ENCODE measurements at regions not wholly inside any gene's neighbourhood (a gene's known extent, or its start where the extent isn't known, plus 50 kb on each side); places are given as distances from the start of the nearest gene placed in this dataset.

DNA sequence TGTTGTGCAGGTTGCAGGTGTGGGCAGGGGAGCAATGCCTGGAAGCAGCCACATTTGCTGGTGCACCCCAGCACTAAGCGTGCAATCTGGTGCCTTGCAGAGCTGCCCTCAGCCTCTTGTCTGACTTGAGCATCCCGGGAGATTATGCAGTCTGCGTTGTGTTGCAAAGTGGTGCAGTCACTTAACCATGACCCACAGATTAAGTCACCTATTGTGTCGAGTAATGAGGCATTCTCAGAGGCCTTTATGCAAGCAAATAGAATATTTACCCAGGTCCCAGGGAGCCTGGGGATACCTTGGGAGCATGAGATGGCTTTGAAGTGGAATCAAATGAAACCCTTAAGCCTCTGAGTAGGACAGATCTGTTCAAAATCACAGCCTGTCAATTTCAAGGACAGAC lies 529.0 kb downstream of the TYW1 start:
- TF ChIP-seq, protein P1, sequence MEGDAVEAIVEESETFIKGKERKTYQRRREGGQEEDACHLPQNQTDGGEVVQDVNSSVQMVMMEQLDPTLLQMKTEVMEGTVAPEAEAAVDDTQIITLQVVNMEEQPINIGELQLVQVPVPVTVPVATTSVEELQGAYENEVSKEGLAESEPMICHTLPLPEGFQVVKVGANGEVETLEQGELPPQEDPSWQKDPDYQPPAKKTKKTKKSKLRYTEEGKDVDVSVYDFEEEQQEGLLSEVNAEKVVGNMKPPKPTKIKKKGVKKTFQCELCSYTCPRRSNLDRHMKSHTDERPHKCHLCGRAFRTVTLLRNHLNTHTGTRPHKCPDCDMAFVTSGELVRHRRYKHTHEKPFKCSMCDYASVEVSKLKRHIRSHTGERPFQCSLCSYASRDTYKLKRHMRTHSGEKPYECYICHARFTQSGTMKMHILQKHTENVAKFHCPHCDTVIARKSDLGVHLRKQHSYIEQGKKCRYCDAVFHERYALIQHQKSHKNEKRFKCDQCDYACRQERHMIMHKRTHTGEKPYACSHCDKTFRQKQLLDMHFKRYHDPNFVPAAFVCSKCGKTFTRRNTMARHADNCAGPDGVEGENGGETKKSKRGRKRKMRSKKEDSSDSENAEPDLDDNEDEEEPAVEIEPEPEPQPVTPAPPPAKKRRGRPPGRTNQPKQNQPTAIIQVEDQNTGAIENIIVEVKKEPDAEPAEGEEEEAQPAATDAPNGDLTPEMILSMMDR (IDR thresholded peaks at IDR 0.05), result no peak
- Histone ChIP-seq H3K36me3 (no peaks in the 10 kb centered on the region), H3K9me3 (no peaks in the 10 kb centered on the region), H3K27ac (no peak overlapping the region), H3K4me1 (no peaks in the 10 kb centered on the region), H3K27me3 (no peaks in the 10 kb centered on the region), H3K4me3 (no peak overlapping the region)
- intact Hi-C loops (cut with DNase I), result no loop called here
- DNase-seq (ENCODE audit: low spot score in 2 of 2), result no peak

DNA sequence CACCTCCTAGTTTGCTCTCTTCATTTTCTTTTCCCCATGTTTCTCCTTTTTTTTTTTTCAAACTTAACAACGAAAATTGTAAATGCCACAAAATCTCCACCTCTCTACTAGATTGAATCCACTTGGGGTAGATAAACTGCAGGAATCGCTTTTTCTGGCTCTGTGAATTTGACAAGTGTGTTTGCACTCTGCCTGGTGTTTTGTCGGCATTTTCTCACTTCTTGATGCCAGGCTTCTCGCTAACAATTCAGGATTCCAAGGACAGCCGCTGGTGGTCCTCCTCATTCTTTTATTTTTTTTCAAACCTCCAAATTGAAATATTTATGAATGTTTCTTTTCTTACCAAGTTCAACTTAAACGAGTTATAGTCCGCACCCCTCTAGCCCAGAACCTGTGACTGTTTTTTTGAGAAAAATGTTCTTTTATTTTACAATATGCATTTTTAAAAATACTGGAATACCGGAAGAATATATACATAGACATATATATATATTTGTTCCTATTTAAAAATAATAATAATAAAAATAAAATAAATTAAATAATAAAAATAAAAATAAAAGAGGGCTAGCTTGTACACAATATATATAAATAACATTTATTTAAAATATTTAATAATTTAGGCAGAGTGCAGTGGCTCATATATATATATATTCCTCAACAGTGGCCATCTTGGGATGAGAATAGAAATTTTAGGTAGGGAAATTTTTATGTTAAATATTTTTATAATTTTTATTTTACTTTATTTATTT lies 538.8 kb downstream of the TYW1 start:
- Histone ChIP-seq H3K4me1 (no peaks in the 10 kb centered on the region), H3K36me3 (no peaks in the 10 kb centered on the region), H3K9me3 (peaks cover 0 to 3% of the 10 kb centered on the region in 2 donors), H3K4me3 (no peak overlapping the region), H3K27ac (no peak overlapping the region), H3K27me3 (no peaks in the 10 kb centered on the region)
- intact Hi-C loops (cut with DNase I), result no loop called here
- TF ChIP-seq, protein P1 (IDR thresholded peaks at IDR 0.05), result no peak
- DNase-seq (ENCODE audit: low spot score in 2 of 2), result no peak

DNA sequence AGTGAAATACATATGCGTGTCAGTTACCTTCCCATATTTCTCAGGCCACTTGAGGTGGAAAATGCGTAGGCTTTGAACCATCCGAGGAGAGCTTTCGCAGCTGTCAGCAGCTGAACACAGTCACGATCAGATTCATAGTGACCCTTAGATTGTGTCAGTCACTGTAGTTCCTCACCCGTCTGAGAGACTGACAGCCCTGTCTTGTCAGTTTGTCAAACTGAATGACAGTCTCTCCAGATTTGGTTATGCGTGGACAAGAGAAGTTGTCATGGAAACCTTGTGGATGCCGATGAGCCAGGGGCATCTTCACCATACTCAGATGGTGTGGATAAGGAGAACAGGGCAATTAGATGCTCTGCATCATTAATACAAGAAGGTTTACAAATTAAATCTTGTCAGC lies 546.3 kb downstream of the TYW1 start:
- Histone ChIP-seq H3K4me1 (no peaks in the 10 kb centered on the region), H3K27ac (no peak overlapping the region), H3K27me3 (no peaks in the 10 kb centered on the region), H3K9me3 (no peaks in the 10 kb centered on the region), H3K4me3 (no peak overlapping the region), H3K36me3 (no peaks in the 10 kb centered on the region)
- intact Hi-C loops (cut with DNase I), result no loop called here
- DNase-seq (ENCODE audit: low spot score in 2 of 2), result no peak
- TF ChIP-seq, protein P1 (IDR thresholded peaks at IDR 0.05), result no peak

DNA sequence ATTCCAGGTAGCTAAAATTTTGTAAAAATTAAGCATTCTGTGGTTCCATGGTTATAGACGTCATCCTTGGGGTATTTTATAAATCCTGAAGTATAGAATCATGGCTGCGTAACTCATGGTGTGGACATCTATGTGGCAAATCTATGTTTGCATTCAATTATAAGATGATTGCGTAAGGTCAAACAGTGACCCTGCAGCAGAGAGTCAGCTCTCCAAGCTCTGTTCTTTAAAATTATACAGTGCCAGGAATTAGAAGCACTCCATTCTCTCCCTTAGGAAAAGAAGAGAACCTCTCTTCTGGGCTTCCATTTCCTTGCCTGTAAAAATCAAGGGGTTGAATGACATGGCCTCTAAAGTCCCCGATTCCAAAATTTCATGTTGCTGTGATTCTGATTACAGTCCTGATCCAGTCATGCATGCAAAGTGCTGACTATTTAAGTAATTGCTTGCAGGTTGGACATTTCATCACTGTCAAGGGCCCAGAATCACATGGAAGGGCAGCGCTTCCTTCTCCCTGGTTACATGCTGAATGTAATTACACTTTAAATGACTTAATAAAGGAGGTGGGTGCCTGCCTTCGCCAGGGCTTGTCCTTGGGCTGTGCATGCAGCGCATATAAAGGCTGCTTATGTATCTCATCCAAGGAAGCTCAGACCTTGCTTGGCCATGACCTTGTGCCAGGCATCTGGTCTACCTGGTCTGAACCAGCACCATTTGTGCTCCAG lies 550.7 kb downstream of the TYW1 start:
- TF ChIP-seq, protein P1 (IDR thresholded peaks at IDR 0.05), result no peak
- intact Hi-C loops (cut with DNase I), result no loop called here
- Histone ChIP-seq H3K9me3 (no peaks in the 10 kb centered on the region), H3K27ac (no peak overlapping the region), H3K4me3 (no peak overlapping the region), H3K27me3 (no peaks in the 10 kb centered on the region), H3K36me3 (no peaks in the 10 kb centered on the region), H3K4me1 (no peaks in the 10 kb centered on the region)
- no peak for DNase-seq (ENCODE audit: low spot score in 2 of 2)

DNA sequence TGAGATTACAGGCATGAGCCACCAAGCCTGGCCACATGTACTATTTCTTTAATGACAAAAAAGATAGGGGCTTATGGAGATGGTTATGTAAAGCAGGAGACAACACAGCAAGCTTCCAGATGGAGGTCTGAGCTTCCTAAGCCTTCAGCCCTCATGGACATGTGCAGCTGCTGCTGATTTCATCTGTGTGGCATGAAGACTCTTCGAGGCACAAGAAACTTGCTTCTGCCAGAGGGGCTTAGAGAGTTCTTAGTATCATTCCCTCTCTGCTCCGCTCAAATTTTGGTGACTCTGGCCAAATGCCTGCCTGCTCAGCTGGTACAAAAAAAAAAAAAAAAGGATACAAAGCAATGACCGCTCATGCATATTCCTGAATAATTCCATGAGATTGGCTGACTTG lies 552.5 kb downstream of the TYW1 start:
- Histone ChIP-seq H3K4me3 (no peak overlapping the region), H3K4me1 (no peaks in the 10 kb centered on the region), H3K9me3 (no peaks in the 10 kb centered on the region), H3K36me3 (no peaks in the 10 kb centered on the region), H3K27me3 (no peaks in the 10 kb centered on the region), H3K27ac (no peak overlapping the region)
- TF ChIP-seq, protein P1 (IDR thresholded peaks at IDR 0.05), result no peak
- intact Hi-C loops (cut with DNase I), result no loop called here
- no peak for DNase-seq (ENCODE audit: low spot score in 2 of 2)
